ENCODE measurements at regions not wholly inside any gene's neighbourhood (a gene's known extent, or its start where the extent isn't known, plus 50 kb on each side); places are given as distances from the start of the nearest gene placed in this dataset.

- peaks cover 21% of the 10 kb centered on the region for H3K4me1 ChIP-seq (ENCODE audit: control insufficient read depth, insufficient read depth, low read length)
- peak overlapping the region; percentile 88 for H3K27ac ChIP-seq (ENCODE audit: low read depth, low read length)
- no peaks in the 10 kb centered on the region for H3K36me3 ChIP-seq (ENCODE audit: control insufficient read depth, insufficient read depth, low read length)
- no peak overlapping the region for H3K9ac ChIP-seq (ENCODE audit: low read depth, low read length)
- no peaks in the 10 kb centered on the region for H3K9me3 ChIP-seq (ENCODE audit: control insufficient read depth, insufficient read depth, low read length)
- no peaks in the 10 kb centered on the region; the same call in 1 of the 2 replicates for H3K27me3 ChIP-seq (ENCODE audit: control insufficient read depth, insufficient read depth, low read length)
- H3K4me3 ChIP-seq (ENCODE audit: low read depth, low read length) = peak overlapping the region; percentile 22
Measured at GRCh38 chr3:23068016-23068728, 135.0 kb upstream of the UBE2E2 start.

GRCh38 chr3:23071296-23071695 is 131.8 kb upstream of the UBE2E2 start:
- Histone ChIP-seq H3K27ac (ENCODE audit: low read depth, low read length) (no peak overlapping the region), H3K9me3 (ENCODE audit: control insufficient read depth, insufficient read depth, low read length) (no peaks in the 10 kb centered on the region), H3K4me3 (ENCODE audit: low read depth, low read length) (no peak overlapping the region), H3K36me3 (ENCODE audit: control insufficient read depth, insufficient read depth, low read length) (no peaks in the 10 kb centered on the region), H3K9ac (ENCODE audit: low read depth, low read length) (no peak overlapping the region), H3K27me3 (ENCODE audit: control insufficient read depth, insufficient read depth, low read length) (no peaks in the 10 kb centered on the region; the same call in 1 of the 2 replicates), H3K4me1 (ENCODE audit: control insufficient read depth, insufficient read depth, low read length) (peaks cover 21% of the 10 kb centered on the region)

- Histone ChIP-seq H3K9ac (ENCODE audit: low read depth, low read length) (no peak overlapping the region), H3K9me3 (ENCODE audit: control insufficient read depth, insufficient read depth, low read length) (no peaks in the 10 kb centered on the region), H3K27ac (ENCODE audit: low read depth, low read length) (no peak overlapping the region), H3K36me3 (ENCODE audit: control insufficient read depth, insufficient read depth, low read length) (no peaks in the 10 kb centered on the region), H3K4me1 (ENCODE audit: control insufficient read depth, insufficient read depth, low read length) (peaks cover 21% of the 10 kb centered on the region), H3K27me3 (ENCODE audit: control insufficient read depth, insufficient read depth, low read length) (no peaks in the 10 kb centered on the region; the same call in 1 of the 2 replicates), H3K4me3 (ENCODE audit: low read depth, low read length) (no peak overlapping the region)
Measured at GRCh38 chr3:23071758-23072157, 131.4 kb upstream of the UBE2E2 start.

- Histone ChIP-seq H3K27ac (ENCODE audit: low read depth, low read length) (no peak overlapping the region), H3K9me3 (ENCODE audit: control insufficient read depth, insufficient read depth, low read length) (no peaks in the 10 kb centered on the region), H3K27me3 (ENCODE audit: control insufficient read depth, insufficient read depth, low read length) (no peaks in the 10 kb centered on the region; the same call in 1 of the 2 replicates), H3K9ac (ENCODE audit: low read depth, low read length) (no peak overlapping the region), H3K4me3 (ENCODE audit: low read depth, low read length) (no peak overlapping the region), H3K36me3 (ENCODE audit: control insufficient read depth, insufficient read depth, low read length) (no peaks in the 10 kb centered on the region), H3K4me1 (ENCODE audit: control insufficient read depth, insufficient read depth, low read length) (peaks cover 14% of the 10 kb centered on the region)
Measured at GRCh38 chr3:23072693-23073092, 130.4 kb upstream of the UBE2E2 start.

GRCh38 chr3:23073724-23074305 is 129.3 kb upstream of the UBE2E2 start:
- Histone ChIP-seq H3K4me1 (ENCODE audit: control insufficient read depth, insufficient read depth, low read length) (peaks cover 14% of the 10 kb centered on the region), H3K36me3 (ENCODE audit: control insufficient read depth, insufficient read depth, low read length) (no peaks in the 10 kb centered on the region)

GRCh38 chr3:23075496-23075895 is 127.6 kb upstream of the UBE2E2 start:
- H3K4me1 ChIP-seq (ENCODE audit: control insufficient read depth, insufficient read depth, low read length) = peaks cover 31% of the 10 kb centered on the region
- H3K9ac ChIP-seq (ENCODE audit: low read depth, low read length) = no peak overlapping the region
- H3K27me3 ChIP-seq (ENCODE audit: control insufficient read depth, insufficient read depth, low read length) = no peaks in the 10 kb centered on the region; the same call in 1 of the 2 replicates
- H3K9me3 ChIP-seq (ENCODE audit: control insufficient read depth, insufficient read depth, low read length) = no peaks in the 10 kb centered on the region
- H3K27ac ChIP-seq (ENCODE audit: low read depth, low read length) = no peak overlapping the region
- H3K4me3 ChIP-seq (ENCODE audit: low read depth, low read length) = no peak overlapping the region
- no peaks in the 10 kb centered on the region for H3K36me3 ChIP-seq (ENCODE audit: control insufficient read depth, insufficient read depth, low read length)

More at GRCh38 chr3:23073724-23074305, 129.3 kb upstream of the UBE2E2 start:
- Histone ChIP-seq H3K9ac (ENCODE audit: low read depth, low read length) (no peak overlapping the region), H3K4me3 (ENCODE audit: low read depth, low read length) (no peak overlapping the region), H3K9me3 (ENCODE audit: control insufficient read depth, insufficient read depth, low read length) (no peaks in the 10 kb centered on the region), H3K27ac (ENCODE audit: low read depth, low read length) (no peak overlapping the region), H3K27me3 (ENCODE audit: control insufficient read depth, insufficient read depth, low read length) (no peaks in the 10 kb centered on the region; the same call in 1 of the 2 replicates)

- Histone ChIP-seq H3K4me3 (ENCODE audit: low read depth, low read length) (no peak overlapping the region), H3K4me1 (ENCODE audit: control insufficient read depth, insufficient read depth, low read length) (peaks cover 31% of the 10 kb centered on the region), H3K27ac (ENCODE audit: low read depth, low read length) (no peak overlapping the region)
Measured at GRCh38 chr3:23076437-23076836, 126.7 kb upstream of the UBE2E2 start.

GRCh38 chr3:23077126-23077525 is 126.0 kb upstream of the UBE2E2 start:
- Histone ChIP-seq H3K9ac (ENCODE audit: low read depth, low read length) (no peak overlapping the region), H3K27me3 (ENCODE audit: control insufficient read depth, insufficient read depth, low read length) (no peaks in the 10 kb centered on the region), H3K27ac (ENCODE audit: low read depth, low read length) (no peak overlapping the region), H3K4me3 (ENCODE audit: low read depth, low read length) (no peak overlapping the region), H3K36me3 (ENCODE audit: control insufficient read depth, insufficient read depth, low read length) (no peaks in the 10 kb centered on the region), H3K4me1 (ENCODE audit: control insufficient read depth, insufficient read depth, low read length) (peaks cover 31% of the 10 kb centered on the region), H3K9me3 (ENCODE audit: control insufficient read depth, insufficient read depth, low read length) (no peaks in the 10 kb centered on the region)

More at GRCh38 chr3:23076437-23076836, 126.7 kb upstream of the UBE2E2 start:
- no peaks in the 10 kb centered on the region for H3K36me3 ChIP-seq (ENCODE audit: control insufficient read depth, insufficient read depth, low read length)
- H3K27me3 ChIP-seq (ENCODE audit: control insufficient read depth, insufficient read depth, low read length) = no peaks in the 10 kb centered on the region; the same call in 1 of the 2 replicates
- H3K9ac ChIP-seq (ENCODE audit: low read depth, low read length) = no peak overlapping the region
- no peaks in the 10 kb centered on the region for H3K9me3 ChIP-seq (ENCODE audit: control insufficient read depth, insufficient read depth, low read length)

- Histone ChIP-seq H3K27me3 (ENCODE audit: control insufficient read depth, insufficient read depth, low read length) (no peaks in the 10 kb centered on the region), H3K36me3 (ENCODE audit: control insufficient read depth, insufficient read depth, low read length) (no peaks in the 10 kb centered on the region), H3K27ac (ENCODE audit: low read depth, low read length) (no peak overlapping the region), H3K4me1 (ENCODE audit: control insufficient read depth, insufficient read depth, low read length) (peaks cover 31% of the 10 kb centered on the region), H3K4me3 (ENCODE audit: low read depth, low read length) (0 out of 2 replicates have a peak overlapping the region, but pooled peaks have one; percentile 15), H3K9ac (ENCODE audit: low read depth, low read length) (no peak overlapping the region), H3K9me3 (ENCODE audit: control insufficient read depth, insufficient read depth, low read length) (no peaks in the 10 kb centered on the region)
Measured at GRCh38 chr3:23078735-23079134, 124.4 kb upstream of the UBE2E2 start.

- H3K9ac ChIP-seq (ENCODE audit: low read depth, low read length) = no peak overlapping the region
- H3K4me3 ChIP-seq (ENCODE audit: low read depth, low read length) = no peak overlapping the region
- H3K9me3 ChIP-seq (ENCODE audit: control insufficient read depth, insufficient read depth, low read length) = no peaks in the 10 kb centered on the region
- H3K27ac ChIP-seq (ENCODE audit: low read depth, low read length) = no peak overlapping the region
- no peaks in the 10 kb centered on the region for H3K27me3 ChIP-seq (ENCODE audit: control insufficient read depth, insufficient read depth, low read length)
- peaks cover 31% of the 10 kb centered on the region for H3K4me1 ChIP-seq (ENCODE audit: control insufficient read depth, insufficient read depth, low read length)
- no peaks in the 10 kb centered on the region for H3K36me3 ChIP-seq (ENCODE audit: control insufficient read depth, insufficient read depth, low read length)
Measured at GRCh38 chr3:23079976-23080375, 123.2 kb upstream of the UBE2E2 start.

- H3K36me3 ChIP-seq (ENCODE audit: control insufficient read depth, insufficient read depth, low read length) = no peaks in the 10 kb centered on the region
- no peak overlapping the region for H3K9ac ChIP-seq (ENCODE audit: low read depth, low read length)
- no peak overlapping the region for H3K4me3 ChIP-seq (ENCODE audit: low read depth, low read length)
- H3K9me3 ChIP-seq (ENCODE audit: control insufficient read depth, insufficient read depth, low read length) = no peaks in the 10 kb centered on the region
- H3K27ac ChIP-seq (ENCODE audit: low read depth, low read length) = no peak overlapping the region
- peaks cover 18% of the 10 kb centered on the region for H3K4me1 ChIP-seq (ENCODE audit: control insufficient read depth, insufficient read depth, low read length)
- H3K27me3 ChIP-seq (ENCODE audit: control insufficient read depth, insufficient read depth, low read length) = no peaks in the 10 kb centered on the region
Measured at GRCh38 chr3:23083701-23084100, 119.4 kb upstream of the UBE2E2 start.
